GM18499 (cell line): ENCODE measurements at regions not wholly inside any gene's neighbourhood (a gene's known extent, or its start where the extent isn't known, plus 50 kb on each side); places are given as distances from the start of the nearest gene placed in this dataset.

Experiments
- ATAC-seq: cut with Tn5 transposase; IDR thresholded peaks from one replicate; pipeline ENCODE4 v1.9.1; 2021; ENCODE audit warnings: moderate number of reproducible peaks; ENCODE audit not compliant: insufficient read depth, unreplicated experiment

DNA sequence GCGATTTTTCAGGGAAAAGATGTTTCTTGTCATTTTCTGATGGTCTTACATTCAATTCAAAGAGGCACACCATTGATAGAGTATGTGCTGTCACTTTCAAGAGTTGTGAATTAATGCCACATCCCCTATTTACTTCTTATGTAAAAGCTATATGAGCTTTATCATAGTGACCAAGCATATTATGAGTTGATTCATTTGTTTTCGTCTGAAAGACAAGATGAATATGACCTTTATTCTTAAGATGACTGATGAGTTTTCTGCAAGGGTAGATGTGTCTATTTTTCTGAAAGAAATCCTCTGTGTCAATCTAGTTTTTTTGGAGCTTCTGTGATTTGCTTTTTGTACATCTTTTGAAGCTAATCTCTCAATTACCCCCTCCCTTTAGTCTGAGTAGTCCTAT, 676.3 kb upstream of the ARGLU1 start:
- ATAC-seq, result no peak

DNA sequence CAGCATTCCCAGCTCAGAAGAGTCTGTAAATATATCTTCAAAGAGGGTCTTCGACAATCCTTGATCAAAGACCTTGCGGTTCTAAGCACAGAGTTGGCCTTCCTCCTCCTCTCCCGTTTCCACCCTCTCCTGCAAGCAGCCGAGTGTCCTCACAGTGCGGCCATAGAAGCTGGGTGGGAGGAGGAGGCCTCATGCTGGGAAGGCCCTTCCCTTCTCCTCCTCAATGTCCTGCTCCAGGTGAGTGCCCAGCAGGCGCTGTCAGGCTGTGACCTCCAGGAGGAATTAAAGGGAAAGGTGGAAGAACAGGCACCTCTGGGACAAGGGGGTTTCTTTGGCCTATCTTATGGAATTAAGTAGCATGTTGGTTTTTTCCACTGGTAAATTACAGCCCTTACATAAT, 674.2 kb upstream of the ARGLU1 start:
- no peak for ATAC-seq

DNA sequence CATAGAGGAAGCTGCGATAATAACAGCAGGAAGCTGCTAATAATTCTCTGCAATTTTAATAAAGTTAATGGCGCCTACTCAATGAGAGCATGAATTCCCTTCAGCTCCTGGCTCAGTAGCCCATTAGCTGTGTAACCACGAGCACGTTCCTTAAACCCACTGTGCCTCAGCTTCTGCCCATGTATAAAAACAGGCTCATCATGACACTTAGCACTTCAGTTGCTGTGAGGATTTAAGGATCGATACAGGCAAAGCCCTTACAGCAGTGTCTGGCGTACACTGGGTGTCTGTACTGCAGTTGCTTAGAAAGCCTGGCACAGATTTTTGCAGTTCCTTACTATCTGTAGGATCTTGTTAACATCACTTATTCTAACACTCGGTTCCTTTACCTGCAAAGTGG, 673.4 kb upstream of the ARGLU1 start:
- ATAC-seq, result no peak

DNA sequence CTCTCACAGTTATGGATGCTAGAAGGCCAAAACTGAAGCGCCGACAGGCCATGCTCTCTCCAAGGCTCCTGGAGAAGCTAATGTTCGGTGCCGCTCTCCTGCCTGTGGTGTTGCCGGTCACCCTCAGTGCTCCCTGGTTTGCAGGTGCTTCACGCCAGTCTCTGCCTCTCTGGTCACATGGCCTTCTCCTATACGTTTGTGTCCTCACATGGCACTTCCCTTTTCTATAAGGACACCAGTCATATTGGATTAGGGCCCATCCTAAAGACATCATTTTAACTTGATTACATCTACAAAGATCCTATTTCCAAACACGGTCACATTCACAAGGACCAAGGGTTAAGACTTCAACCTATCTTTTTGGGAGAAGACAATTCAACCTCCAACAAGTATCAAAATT, 671.3 kb upstream of the ARGLU1 start:
- ATAC-seq, result no peak

DNA sequence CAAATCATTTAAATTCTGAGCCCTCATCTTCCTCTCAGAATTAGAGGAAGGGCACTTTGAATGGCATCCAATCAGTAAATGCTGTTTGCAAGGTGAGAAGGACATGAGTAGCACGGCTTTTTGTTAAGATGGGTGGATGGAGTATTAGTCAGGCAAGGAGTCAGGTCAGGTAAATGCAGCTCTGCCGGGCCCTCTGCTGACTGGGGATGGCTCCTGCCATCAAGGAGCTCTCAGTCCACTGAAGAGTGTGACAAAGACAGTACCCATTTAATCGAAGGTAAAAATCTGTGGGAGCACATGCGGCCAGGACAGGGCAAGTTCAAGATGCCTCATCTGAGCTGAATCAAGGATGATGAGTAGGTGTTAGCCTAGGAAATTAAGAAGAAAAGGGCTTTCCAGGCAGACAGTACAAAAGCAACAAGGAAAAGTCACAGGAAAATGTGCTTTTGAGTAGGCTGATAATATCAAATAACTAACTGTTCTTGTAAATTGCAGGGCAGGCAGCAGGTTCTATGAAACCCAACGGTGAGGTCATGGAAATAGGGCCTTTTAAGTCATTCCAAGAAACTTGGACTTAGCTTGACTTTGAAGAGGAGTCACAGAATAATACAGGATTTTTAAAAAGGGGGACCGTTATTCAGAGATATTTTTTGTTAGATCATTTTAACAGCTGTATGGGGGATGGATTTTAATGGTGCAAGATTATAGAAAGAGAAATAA, 670.5 kb upstream of the ARGLU1 start:
- ATAC-seq, result no peak

DNA sequence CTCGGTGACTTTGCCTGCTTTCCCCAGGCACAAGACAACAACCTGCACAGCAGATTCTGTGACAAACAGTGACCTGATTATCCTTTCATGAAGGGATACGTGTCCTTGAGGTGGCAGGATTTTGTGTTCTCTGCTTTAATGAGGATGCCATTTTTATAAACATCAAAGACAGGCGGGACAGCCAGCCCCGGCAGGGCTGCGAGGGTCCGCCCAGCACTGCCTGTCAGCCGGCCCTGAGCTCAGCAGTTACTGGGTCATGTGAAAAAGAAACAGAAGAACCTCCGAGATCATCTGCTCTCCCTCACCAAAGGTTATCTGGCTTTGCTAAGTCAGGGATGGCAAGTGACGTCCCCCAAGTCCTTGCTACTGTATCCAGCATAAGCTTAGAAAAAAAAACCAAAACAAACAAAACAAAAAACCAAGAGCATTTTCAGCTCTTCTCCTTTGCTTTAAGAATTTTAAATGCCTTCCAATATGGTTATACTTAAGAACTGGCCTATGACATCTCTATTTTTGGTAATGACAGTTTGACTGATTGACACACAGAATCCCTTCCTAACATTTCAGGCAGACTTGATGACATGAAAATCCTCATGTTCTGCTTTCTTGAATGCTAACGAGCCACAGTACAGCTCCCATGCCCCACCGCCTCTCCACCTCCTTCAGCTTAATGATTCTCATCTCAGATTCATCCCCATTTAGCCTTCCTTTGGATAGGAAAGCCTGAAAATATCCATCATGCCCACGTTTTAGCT, 666.6 kb upstream of the ARGLU1 start:
- ATAC-seq, result no peak

DNA sequence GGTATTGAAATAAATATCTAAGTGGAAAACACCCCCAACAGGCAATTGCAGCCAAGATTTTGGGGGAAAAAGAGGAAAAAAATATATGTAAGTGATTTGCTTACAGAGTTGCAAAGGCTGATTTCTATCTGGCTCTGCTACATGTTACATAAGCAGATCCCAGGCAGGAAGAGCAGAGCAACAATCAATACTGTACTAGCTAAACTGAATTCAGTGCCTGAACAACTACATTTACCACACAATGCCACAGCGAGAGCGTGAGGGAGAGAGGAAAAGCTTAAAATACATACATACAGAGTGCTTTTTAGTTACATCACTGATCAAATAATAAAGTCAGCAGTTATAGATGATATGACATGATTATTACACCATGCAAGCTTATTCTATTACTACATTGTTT, 665.6 kb upstream of the ARGLU1 start:
- no peak for ATAC-seq

DNA sequence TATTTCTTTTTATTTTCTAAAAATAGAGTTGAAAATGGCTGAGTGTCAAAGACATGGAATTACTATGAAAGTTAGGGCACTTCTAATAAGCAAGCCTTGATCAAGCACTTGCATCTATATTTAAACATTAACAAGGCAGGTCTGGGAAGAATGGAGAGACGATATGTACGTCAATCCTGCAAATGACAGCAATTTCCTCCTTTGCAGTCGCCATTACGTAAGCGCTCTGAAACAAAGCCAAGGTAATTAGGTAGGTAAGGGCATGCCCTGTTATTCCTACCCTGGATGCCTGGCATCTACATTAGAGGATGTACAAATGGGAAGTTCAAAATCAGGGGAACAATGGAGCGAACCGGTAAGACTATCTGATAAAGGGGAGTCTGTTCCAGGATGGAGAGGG, 664.0 kb upstream of the ARGLU1 start:
- no peak for ATAC-seq

DNA sequence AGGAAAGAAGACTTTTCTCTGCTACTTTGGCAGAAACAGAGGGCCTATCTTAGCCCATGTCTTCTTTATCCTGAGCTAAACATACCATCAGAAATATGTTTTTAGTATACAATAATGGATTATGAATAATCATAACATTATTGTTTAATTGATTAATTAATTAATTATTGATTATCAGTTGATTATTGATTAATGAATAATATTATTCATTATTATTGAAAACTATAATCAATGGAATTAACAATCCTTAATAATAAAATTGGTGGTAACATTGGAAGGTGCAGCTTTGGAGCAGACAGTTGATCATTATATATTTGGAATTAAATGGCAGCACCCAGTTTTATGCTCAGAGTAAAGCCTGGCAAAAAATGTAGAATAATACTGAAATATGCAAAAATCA, 655.9 kb upstream of the ARGLU1 start:
- no peak for ATAC-seq

DNA sequence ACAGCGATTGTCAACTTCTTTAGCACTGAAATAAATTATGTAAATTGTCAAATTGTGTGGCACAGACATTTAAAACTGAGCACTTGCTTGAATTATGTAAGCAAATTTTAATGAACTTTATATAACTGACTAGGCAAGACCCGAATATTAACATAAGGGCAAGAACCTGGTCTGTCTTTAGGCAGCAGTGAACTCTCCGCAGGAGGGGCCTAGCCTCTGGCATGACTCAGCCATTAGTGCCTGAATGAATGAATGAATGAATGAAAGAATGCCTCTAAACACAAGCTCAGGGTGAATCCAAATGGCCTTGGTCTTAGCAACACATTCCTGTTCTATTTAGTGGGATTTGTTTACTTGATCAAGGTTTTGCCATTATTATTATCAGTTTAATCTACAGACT, 654.7 kb upstream of the ARGLU1 start:
- no peak for ATAC-seq

DNA sequence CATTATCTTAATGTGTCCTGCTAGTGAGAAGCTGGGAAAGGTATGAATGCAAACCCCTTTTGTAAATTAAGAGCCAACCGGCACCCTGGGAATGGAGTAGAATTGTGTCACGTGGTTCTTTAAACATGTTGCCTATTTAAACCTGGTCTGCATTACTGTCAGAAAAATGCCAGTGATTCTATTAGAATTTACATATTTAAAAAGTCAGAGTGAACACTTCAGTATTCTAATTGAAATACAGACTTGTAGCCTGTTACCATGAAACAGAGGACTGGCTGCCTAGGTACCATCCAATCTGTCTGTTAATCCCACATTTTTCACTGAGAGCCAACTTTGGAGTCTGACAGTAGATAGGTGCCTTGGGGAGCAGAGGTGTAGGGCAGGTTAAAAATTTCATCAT, 652.3 kb upstream of the ARGLU1 start:
- ATAC-seq, result no peak

DNA sequence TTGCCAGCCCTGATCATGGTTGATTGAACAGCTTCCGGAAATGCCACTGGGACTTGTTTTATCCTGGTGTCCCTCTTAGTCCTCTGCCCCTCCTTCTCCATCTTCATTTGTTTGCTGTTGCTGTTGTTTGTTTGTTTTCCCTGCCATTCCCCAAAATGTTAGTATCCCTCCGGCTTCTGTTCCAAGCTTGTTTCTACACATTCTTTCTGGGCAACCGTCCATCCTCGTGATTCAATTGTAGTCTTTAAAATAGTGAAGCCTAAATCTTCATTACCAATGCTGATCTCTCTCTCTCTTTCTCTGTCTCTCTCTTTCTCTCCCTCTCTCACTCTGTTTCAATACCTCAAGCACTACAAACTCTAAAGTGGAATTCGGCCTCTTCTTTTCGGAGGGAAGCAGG, 649.3 kb upstream of the ARGLU1 start:
- no peak for ATAC-seq

DNA sequence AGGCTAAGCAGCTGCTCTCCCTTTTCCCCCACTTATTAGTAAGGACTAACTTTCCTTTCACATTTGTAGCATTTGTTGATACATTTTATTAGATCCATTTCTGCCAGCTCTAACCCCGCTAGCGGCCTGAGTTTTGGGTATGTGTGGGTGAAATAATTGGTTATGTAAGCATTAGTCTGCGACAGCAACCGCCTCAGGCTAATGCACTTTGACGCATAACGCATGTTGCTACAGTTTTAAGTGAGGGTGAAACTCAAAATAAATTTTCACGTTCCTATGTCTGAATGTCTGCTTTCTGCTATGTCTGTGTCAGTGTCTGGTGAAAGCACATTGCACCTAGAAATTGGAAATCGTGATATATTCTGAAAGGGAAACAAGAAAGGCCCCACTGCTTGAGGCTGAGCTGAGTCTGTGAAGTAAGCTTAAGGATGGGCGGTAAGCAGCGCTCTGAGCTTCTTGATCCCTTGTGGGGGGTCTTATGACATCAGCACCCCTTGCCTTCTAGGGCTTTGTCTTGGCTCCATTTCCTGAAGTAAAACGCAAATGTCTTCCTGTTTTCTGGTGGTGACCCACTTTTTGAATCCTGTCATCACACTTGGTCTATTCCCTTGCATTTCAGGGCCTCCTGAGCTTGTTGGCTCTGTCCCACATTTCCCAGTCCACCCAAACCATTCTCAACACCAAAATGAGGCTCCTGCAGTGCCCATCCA, 648.3 kb upstream of the ARGLU1 start:
- ATAC-seq, result no peak

DNA sequence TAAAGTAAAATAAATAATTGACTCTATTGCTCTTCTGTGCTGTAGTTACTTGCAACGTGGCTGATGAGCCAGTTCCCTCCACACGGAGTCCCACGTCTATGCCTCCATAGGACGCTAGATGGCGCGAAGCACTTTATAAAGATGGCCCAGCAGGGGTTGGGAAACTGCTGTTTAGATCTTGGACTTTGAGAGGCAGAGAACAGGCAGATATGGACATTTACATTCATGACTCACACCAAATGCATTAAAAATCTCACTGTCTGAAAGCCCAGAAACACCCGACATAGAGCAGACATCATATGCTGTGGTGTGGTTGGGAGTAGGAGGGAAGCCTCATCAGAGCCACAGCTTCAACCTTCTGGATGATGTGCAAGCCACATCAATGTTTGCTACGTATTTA, 643.1 kb upstream of the ARGLU1 start:
- ATAC-seq, result peak; percentile 89

DNA sequence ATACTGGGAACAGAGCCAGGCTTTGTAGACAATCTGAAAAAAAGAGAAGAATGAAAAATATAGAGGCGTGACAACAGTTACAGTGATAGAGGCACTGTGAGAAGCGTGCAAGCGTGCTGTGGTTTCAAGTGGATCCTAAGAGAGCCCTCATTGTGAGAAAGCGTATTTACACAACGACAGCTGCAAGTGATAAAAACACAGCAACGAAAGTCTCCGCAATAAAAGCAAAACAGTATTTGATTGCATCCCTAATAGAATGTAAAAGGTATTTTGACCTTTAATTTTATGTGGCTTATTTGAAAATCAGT, 642.7 kb upstream of the ARGLU1 start:
- no peak for ATAC-seq

DNA sequence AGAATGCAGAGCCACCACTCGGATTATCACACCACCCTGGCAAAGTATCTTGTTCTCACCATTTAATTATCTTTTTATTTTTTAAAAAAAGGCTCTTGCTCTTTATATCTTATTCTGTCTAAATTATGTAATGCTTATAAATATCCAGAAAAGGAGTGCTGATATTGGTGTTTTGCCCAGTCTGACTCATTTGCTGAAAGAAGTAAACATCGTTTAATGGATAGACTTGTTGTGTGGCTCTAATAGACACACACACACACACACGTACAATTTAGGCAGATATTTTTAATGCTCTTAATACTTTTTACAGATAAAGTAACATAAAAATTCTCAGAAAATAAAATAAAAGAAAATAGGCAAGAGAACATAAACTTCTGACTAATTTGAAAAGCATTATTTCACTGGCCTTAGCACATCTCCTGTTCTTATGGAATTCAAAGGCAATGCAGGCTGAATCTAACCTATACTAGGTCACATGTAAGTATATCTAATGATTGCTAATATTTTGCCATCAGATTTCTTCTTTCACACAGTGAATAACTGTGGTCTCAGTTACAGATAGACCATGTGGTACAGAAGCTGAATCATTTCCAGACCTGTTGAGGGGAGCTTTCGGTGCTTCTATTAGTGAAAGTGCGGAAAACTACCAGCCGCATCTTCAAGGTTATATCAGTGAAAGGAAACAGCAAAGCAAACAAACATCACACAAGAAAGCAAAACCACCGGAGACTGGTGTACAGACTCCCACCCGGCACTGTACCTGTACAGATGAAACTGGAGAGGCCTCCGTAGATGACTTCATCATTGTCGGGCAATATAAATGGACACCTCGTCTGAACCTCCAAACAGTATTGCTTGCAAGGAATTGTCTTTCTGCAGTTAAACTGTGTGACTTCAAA, 642.1 kb upstream of the ARGLU1 start:
- no peak for ATAC-seq

DNA sequence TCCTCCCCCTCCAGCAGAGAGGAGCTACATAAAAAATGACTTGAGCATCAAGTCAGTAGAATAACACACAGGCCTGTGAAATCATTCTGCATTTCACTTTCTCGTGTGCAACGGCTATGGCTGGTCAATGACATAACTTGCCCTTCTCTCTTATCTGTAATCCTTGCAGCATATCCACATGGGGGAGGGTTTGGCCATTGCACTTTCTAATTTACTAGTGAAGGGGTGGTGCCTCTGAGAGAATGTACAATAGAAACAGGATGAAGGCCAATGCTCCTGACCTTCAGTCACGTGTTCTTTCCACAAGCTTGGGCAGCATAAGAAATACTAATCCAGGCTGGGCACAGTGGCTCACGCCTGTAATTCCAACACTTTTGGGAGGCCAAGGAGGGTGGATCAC, 641.0 kb upstream of the ARGLU1 start:
- ATAC-seq, result no peak

DNA sequence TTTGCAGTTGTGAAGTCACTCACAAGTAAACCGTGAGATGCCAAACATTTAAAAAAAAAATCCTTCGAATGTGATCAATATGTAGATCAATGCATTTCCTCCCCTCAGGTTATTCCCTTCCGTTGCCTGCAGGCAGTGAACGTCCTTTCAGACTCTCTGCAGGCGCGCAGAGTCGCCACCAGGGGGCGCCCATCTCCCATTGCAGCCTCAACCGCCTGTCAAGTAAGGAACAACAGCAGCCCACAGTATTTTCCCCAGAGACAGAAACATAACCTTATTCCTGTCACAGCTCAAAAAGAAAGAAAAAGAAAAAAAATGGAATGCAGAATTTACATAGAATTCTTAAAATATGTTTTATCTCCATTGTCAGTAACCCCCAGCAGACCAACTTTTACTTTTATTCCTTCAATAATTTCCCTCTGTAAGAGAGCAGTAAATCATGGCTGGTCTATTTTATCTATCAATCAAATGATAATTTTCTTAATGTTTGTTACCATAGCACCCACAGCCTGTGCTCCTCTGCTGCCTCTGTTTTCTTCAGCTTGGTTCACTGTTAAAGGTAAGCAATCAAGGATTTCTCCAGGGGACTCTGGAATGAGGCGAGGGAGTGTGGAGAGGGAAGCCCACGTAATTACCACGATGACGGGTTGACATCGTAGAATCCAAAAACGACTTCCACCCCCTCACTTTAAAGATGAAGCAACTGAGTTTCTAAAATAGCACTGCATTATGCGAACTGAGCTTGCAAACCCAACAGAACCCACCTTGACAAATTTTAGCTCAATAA, 637.6 kb upstream of the ARGLU1 start:
- ATAC-seq, result peak; percentile 92

DNA sequence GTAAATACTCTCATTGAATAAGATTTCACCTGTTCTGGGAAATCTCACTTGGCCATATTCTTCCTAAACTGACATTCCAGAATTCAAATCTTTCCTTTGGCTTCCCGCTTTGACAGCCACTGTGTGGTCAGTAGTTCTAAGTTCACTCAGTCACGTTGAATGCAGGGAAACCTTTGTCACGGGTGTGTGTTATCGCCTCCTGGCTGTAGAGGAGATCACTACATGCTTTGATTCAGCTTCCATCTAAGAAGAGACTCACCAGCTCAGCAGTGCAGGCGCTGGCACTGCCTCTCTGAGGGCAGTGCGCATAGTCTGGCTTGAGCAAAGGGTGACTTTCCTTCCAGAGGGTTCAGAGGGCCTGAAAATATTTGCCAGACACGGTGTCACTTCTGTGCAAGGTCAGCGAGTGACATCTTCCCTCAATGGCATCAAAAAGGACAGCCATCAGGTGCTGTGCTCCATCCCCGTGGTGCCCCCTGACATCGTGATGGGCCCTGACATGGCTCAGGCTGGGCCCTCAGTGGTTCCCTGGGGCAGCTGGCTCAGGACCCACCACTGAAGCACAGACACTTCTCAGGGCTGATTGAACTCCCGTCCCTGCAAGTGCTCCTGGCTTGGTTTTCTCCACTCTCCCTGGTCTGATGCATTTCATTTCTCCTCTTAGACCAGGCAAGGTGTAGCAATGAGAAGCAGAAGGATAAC, 635.4 kb upstream of the ARGLU1 start:
- ATAC-seq, result no peak
